ENCODE measurements at regions not wholly inside any gene's neighbourhood (a gene's known extent, or its start where the extent isn't known, plus 50 kb on each side); places are given as distances from the start of the nearest gene placed in this dataset.

DNA sequence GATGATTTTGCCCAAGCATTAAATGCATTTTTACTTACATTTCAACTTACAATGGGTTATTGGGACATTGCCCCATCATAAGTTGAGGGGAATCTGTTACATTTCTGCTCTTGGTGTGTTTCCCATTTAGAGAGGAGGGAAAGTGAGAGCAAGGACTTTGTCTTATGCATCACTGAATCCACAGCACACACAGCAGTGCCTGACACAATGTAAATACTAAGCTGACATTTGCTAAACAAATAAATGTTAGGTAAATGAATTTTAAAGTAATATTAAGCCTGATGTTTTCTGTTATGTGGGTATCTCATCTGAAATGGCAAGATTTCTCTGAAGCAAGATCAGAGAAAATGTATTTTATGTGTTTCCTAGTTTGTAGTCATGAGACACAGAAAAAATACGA, 143.6 kb upstream of the STXBP5 start:
- TF ChIP-seq, protein P1, sequence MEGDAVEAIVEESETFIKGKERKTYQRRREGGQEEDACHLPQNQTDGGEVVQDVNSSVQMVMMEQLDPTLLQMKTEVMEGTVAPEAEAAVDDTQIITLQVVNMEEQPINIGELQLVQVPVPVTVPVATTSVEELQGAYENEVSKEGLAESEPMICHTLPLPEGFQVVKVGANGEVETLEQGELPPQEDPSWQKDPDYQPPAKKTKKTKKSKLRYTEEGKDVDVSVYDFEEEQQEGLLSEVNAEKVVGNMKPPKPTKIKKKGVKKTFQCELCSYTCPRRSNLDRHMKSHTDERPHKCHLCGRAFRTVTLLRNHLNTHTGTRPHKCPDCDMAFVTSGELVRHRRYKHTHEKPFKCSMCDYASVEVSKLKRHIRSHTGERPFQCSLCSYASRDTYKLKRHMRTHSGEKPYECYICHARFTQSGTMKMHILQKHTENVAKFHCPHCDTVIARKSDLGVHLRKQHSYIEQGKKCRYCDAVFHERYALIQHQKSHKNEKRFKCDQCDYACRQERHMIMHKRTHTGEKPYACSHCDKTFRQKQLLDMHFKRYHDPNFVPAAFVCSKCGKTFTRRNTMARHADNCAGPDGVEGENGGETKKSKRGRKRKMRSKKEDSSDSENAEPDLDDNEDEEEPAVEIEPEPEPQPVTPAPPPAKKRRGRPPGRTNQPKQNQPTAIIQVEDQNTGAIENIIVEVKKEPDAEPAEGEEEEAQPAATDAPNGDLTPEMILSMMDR (IDR thresholded peaks at IDR 0.05) = no peak
- no peak for TF ChIP-seq POLR2A (IDR thresholded peaks at IDR 0.05)
